ENCODE measurements at regions not wholly inside any gene's neighbourhood (a gene's known extent, or its start where the extent isn't known, plus 50 kb on each side); places are given as distances from the start of the nearest gene placed in this dataset.
"Not testable (repeated sequence)": the region's sequence is repeated elsewhere in the genome, so short reads cannot be mapped to it uniquely, and the experiment has no call there.

- DNase-seq; H3K4me1 ChIP-seq (ENCODE audit: control insufficient read depth in 3 of 3, insufficient read depth in 2 of 3, low read depth in 1 of 3, low read length in 2 of 3); H3K27ac ChIP-seq (ENCODE audit: low read depth in 1 of 3, low read length in 2 of 3); H3K4me3 ChIP-seq (ENCODE audit: low read depth in 1 of 3, low read length in 3 of 3); H3K36me3 ChIP-seq (ENCODE audit: control insufficient read depth in 3 of 3, insufficient read depth in 2 of 3, low read depth in 1 of 3, low read length in 3 of 3); H3K27me3 ChIP-seq (ENCODE audit: control insufficient read depth in 3 of 3, insufficient read depth in 3 of 3, low read length in 3 of 3); FAIRE-seq; H3K9me3 ChIP-seq (ENCODE audit: control insufficient read depth in 2 of 2, insufficient read depth in 1 of 2, low read depth in 1 of 2, low read length in 1 of 2): not testable (repeated sequence)
- WGBS, 3 donors, result 75 to 83% (median 75%) methylated on average over 2 of the region's 2 CpGs
Measured at GRCh38 chr1:67906015-67906414, 72.7 kb upstream of the GNG12 start.

DNA sequence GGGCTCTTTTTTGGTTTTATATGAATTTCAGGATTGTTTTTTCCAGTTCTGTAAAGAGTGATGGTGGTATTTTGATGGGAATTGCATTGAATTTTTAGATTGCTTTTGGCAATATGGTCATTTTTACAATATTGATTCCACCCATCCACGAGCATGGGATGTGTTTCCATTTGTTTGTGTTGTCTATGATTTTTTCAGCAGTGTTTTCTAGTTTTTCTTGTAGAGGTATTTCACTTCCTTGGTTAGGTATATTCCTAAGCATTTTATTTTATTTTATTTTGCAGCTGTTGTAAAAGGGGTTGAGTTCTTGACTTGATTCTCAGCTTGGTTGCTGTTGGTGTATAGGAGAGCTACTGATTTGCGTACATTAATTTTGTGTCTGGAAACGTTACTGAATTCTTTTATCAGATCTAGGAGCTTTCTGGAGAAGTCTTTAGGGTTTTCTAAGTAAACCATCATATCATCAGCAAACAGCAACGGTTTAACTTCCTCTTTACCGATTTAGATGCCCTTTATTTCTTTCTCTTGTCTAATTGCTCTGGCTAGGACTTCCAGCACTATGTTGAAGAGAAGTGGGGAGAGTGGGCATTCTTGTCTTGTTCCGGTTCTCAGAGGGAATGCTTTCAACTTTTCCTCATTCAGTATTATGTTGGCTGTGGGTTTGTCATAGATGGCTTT, 69.4 kb upstream of the GNG12 start:
- H3K4me1 ChIP-seq (ENCODE audit: control insufficient read depth in 3 of 3, insufficient read depth in 2 of 3, low read depth in 1 of 3, low read length in 2 of 3); H3K27me3 ChIP-seq (ENCODE audit: control insufficient read depth in 3 of 3, insufficient read depth in 3 of 3, low read length in 3 of 3); H3K27ac ChIP-seq (ENCODE audit: low read depth in 1 of 3, low read length in 2 of 3); FAIRE-seq; H3K4me3 ChIP-seq (ENCODE audit: low read depth in 1 of 3, low read length in 3 of 3); DNase-seq; H3K36me3 ChIP-seq (ENCODE audit: control insufficient read depth in 3 of 3, insufficient read depth in 2 of 3, low read depth in 1 of 3, low read length in 3 of 3); H3K9me3 ChIP-seq (ENCODE audit: control insufficient read depth in 2 of 2, insufficient read depth in 1 of 2, low read depth in 1 of 2, low read length in 1 of 2): not testable (repeated sequence)
- WGBS, 3 donors, result 70 to 77% (median 73%) methylated on average over 6 of the region's 6 CpGs

DNA sequence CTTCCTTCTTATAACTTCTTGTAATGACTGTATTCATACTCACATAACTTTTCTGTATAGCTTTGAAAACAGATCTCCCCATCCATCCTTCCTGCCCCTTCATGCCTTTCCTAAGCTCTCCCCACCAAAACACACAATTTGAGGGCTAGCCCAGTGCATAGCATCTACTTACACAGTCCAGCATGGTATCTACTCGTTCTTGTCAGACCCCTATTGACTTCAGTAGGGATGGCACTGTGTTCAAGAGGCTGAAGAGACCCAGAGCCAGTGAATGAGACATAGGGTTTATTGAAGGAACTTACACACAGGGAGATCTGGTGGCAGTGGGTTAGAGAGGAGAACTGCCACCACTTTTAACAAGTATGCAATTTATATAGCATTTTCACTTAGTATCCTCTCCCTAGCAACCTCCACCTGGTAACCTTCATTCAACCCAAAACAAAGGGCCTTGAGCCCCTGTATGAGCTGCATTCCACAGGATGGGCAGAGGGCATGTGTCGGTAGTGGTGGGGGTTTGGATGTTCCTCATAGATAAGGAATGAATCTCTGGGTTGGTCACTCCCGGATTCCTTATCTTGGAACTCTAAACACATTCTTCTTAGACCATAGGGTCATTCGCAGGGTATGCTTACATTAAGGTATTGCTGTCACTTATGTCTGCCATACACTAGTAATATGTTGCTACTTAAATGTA, 64.9 kb upstream of the GNG12 start:
- H3K9me3 ChIP-seq (ENCODE audit: control insufficient read depth in 2 of 2, insufficient read depth in 1 of 2, low read depth in 1 of 2, low read length in 1 of 2), result no peaks in the 10 kb centered on the region
- H3K36me3 ChIP-seq (ENCODE audit: control insufficient read depth in 3 of 3, insufficient read depth in 2 of 3, low read depth in 1 of 3, low read length in 3 of 3), result no peaks in the 10 kb centered on the region
- no peak overlapping the region for H3K27ac ChIP-seq (ENCODE audit: low read depth in 1 of 3, low read length in 2 of 3)
- no peak overlapping the region for H3K4me3 ChIP-seq (ENCODE audit: low read depth in 1 of 3, low read length in 3 of 3)
- peaks cover 0 to 3% (median 0%) of the 10 kb centered on the region in 3 donors for H3K4me1 ChIP-seq (ENCODE audit: control insufficient read depth in 3 of 3, insufficient read depth in 2 of 3, low read depth in 1 of 3, low read length in 2 of 3)
- H3K27me3 ChIP-seq (ENCODE audit: control insufficient read depth in 3 of 3, insufficient read depth in 3 of 3, low read length in 3 of 3), result no peaks in the 10 kb centered on the region
- DNase-seq (no peak), FAIRE-seq (no peak)
- WGBS, 3 donors, result 65 to 73% (median 73%) methylated on average over 4 of the region's 4 CpGs

GRCh38 chr1:67897270-67897949, 64.1 kb upstream of the GNG12 start:
- no peaks in the 10 kb centered on the region for H3K36me3 ChIP-seq (ENCODE audit: control insufficient read depth in 3 of 3, insufficient read depth in 2 of 3, low read depth in 1 of 3, low read length in 3 of 3)
- 29 to 44% (median 33%) methylated on average over 9 of the region's 9 CpGs for WGBS, 3 donors

GRCh38 chr1:67896826-67897225, 63.6 kb upstream of the GNG12 start:
- no peaks in the 10 kb centered on the region for H3K36me3 ChIP-seq (ENCODE audit: control insufficient read depth in 3 of 3, insufficient read depth in 2 of 3, low read depth in 1 of 3, low read length in 3 of 3)
- WGBS, 3 donors, result 33 to 63% (median 45%) methylated on average over 6 of the region's 6 CpGs
- H3K4me3 ChIP-seq (ENCODE audit: low read depth in 1 of 3, low read length in 3 of 3), result no peak overlapping the region
- DNase-seq (peak; percentile 20 to 52), FAIRE-seq (no peak)
- H3K4me1 ChIP-seq (ENCODE audit: control insufficient read depth in 3 of 3, insufficient read depth in 2 of 3, low read depth in 1 of 3, low read length in 2 of 3), result peaks cover 0 to 3% (median 0%) of the 10 kb centered on the region in 3 donors
- no peaks in the 10 kb centered on the region for H3K27me3 ChIP-seq (ENCODE audit: control insufficient read depth in 3 of 3, insufficient read depth in 3 of 3, low read length in 3 of 3)
- H3K27ac ChIP-seq (ENCODE audit: low read depth in 1 of 3, low read length in 2 of 3), result no peak overlapping the region
- no peaks in the 10 kb centered on the region for H3K9me3 ChIP-seq (ENCODE audit: control insufficient read depth in 2 of 2, insufficient read depth in 1 of 2, low read depth in 1 of 2, low read length in 1 of 2)

More at GRCh38 chr1:67897270-67897949, 64.1 kb upstream of the GNG12 start:
- Histone ChIP-seq H3K4me1 (ENCODE audit: control insufficient read depth in 3 of 3, insufficient read depth in 2 of 3, low read depth in 1 of 3, low read length in 2 of 3) (peaks cover 0 to 3% (median 0%) of the 10 kb centered on the region in 3 donors), H3K27me3 (ENCODE audit: control insufficient read depth in 3 of 3, insufficient read depth in 3 of 3, low read length in 3 of 3) (no peaks in the 10 kb centered on the region), H3K4me3 (ENCODE audit: low read depth in 1 of 3, low read length in 3 of 3) (no peak overlapping the region), H3K27ac (ENCODE audit: low read depth in 1 of 3, low read length in 2 of 3) (no peak overlapping the region), H3K9me3 (ENCODE audit: control insufficient read depth in 2 of 2, insufficient read depth in 1 of 2, low read depth in 1 of 2, low read length in 1 of 2) (no peaks in the 10 kb centered on the region)
- FAIRE-seq (no peak), DNase-seq (peak in 1 of 2 donors; percentile 13)

DNA sequence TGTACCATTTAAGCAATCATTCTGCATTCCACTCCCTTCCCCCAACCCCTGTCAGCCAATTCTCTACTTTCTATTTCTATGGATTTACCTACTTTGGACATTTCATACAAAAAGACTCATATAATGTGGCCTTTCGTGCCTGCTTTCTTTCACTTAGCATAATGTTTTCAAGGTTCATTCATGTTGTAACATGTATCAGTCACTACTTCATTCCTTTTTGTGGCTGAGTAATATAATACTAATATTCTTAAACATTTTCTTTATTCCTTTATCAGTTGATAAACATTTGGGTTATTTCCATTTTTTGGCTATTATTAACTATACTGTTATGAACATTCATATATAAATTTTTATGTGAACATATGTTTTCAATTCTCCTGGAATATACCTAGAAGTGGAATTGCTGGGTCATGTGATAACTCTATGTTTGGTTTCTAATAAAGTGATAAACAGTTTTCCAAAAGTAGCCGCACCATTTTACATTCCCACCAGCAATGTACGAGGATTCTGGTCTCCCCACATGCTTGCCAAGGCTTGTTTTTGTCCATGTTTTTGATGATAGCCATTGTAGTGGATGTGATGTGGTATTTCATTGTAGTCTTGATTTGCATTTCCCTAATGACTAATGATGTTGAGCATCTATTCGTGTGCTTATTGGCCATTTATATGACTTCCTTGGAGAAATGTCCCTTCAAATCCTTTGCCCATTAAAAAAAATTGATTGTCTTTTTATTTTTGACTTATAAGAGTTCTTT, 61.9 kb upstream of the GNG12 start:
- H3K4me1 ChIP-seq (ENCODE audit: control insufficient read depth in 3 of 3, insufficient read depth in 2 of 3, low read depth in 1 of 3, low read length in 2 of 3), result peaks cover 0 to 3% (median 0%) of the 10 kb centered on the region in 3 donors
- no peak for FAIRE-seq
- no peaks in the 10 kb centered on the region for H3K9me3 ChIP-seq (ENCODE audit: control insufficient read depth in 2 of 2, insufficient read depth in 1 of 2, low read depth in 1 of 2, low read length in 1 of 2)
- no peak overlapping the region for H3K27ac ChIP-seq (ENCODE audit: low read depth in 1 of 3, low read length in 2 of 3)
- 88 to 89% (median 89%) methylated on average over 4 of the region's 4 CpGs for WGBS, 3 donors
- no peak for DNase-seq
- H3K36me3 ChIP-seq (ENCODE audit: control insufficient read depth in 3 of 3, insufficient read depth in 2 of 3, low read depth in 1 of 3, low read length in 3 of 3), result no peaks in the 10 kb centered on the region
- no peaks in the 10 kb centered on the region for H3K27me3 ChIP-seq (ENCODE audit: control insufficient read depth in 3 of 3, insufficient read depth in 3 of 3, low read length in 3 of 3)
- no peak overlapping the region for H3K4me3 ChIP-seq (ENCODE audit: low read depth in 1 of 3, low read length in 3 of 3)

DNA sequence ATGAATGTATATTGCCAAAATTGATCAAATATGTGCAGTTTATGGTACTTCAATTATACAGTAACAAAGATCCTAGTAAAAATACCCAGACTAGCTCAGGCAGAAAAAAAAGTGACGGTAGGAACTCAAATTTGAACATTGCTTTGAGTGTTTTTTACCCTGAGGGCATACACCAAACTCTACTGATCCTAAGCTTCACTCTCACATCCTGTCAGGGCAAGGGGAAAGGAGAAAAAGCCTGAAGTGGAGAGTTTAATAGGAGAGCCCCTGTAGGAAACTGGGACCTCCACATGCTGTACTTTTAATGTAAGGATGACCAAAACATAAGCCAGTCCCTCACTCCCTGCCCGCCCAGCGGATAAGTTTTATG, 59.8 kb upstream of the GNG12 start:
- H3K27me3 ChIP-seq (ENCODE audit: control insufficient read depth in 3 of 3, insufficient read depth in 3 of 3, low read length in 3 of 3), result no peaks in the 10 kb centered on the region
- DNase-seq, result no peak
- H3K4me3 ChIP-seq (ENCODE audit: low read depth in 1 of 3, low read length in 3 of 3), result no peak overlapping the region
- peaks cover 0 to 3% (median 0%) of the 10 kb centered on the region in 3 donors for H3K4me1 ChIP-seq (ENCODE audit: control insufficient read depth in 3 of 3, insufficient read depth in 2 of 3, low read depth in 1 of 3, low read length in 2 of 3)
- H3K27ac ChIP-seq (ENCODE audit: low read depth in 1 of 3, low read length in 2 of 3), result no peak overlapping the region
- FAIRE-seq, result no peak
- H3K36me3 ChIP-seq (ENCODE audit: control insufficient read depth in 3 of 3, insufficient read depth in 2 of 3, low read depth in 1 of 3, low read length in 3 of 3), result no peaks in the 10 kb centered on the region
- WGBS, 3 donors, result 88 to 92% (median 88%) methylated on average over 3 of the region's 3 CpGs
- no peaks in the 10 kb centered on the region for H3K9me3 ChIP-seq (ENCODE audit: control insufficient read depth in 2 of 2, insufficient read depth in 1 of 2, low read depth in 1 of 2, low read length in 1 of 2)

- Histone ChIP-seq H3K36me3 (ENCODE audit: control insufficient read depth in 3 of 3, insufficient read depth in 2 of 3, low read depth in 1 of 3, low read length in 3 of 3) (no peaks in the 10 kb centered on the region), H3K4me3 (ENCODE audit: low read depth in 1 of 3, low read length in 3 of 3) (no peak overlapping the region), H3K27ac (ENCODE audit: low read depth in 1 of 3, low read length in 2 of 3) (no peak overlapping the region), H3K9me3 (ENCODE audit: control insufficient read depth in 2 of 2, insufficient read depth in 1 of 2, low read depth in 1 of 2, low read length in 1 of 2) (no peaks in the 10 kb centered on the region), H3K27me3 (ENCODE audit: control insufficient read depth in 3 of 3, insufficient read depth in 3 of 3, low read length in 3 of 3) (no peaks in the 10 kb centered on the region), H3K4me1 (ENCODE audit: control insufficient read depth in 3 of 3, insufficient read depth in 2 of 3, low read depth in 1 of 3, low read length in 2 of 3) (peaks cover 0 to 3% (median 0%) of the 10 kb centered on the region in 3 donors)
- no peak for DNase-seq
- no peak for FAIRE-seq
- 57 to 71% (median 69%) methylated on average over 3 of the region's 3 CpGs for WGBS, 3 donors
Measured at GRCh38 chr1:67892476-67893125, 59.3 kb upstream of the GNG12 start.

All from small intestine (tissue), 7 donors.